ENCODE measurements at regions not wholly inside any gene's neighbourhood (a gene's known extent, or its start where the extent isn't known, plus 50 kb on each side); places are given as distances from the start of the nearest gene placed in this dataset.

DNA sequence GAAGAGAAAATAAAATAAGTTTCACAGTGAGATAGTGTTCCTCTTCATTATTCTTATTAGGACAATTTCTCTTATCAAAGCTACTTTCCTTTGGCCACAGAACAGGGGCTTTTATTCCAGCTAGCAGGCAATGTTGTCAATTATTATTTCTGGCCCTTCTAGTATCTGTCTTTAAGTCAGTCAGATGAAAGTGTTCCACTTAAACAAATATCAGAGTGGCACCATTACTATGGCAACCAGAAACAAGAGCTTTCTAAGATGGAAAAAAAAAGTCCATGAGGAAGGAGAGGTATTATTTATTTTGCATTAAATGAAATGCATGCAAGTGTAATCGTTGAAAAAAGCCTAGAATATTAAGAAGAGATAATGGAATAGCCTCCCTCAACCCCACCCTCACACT, 426.4 kb downstream of the TUSC7 start:
- Histone ChIP-seq H3K27ac (no peak overlapping the region), H3K4me3 (no peak overlapping the region), H3K27me3 (no peaks in the 10 kb centered on the region), H3K9me3 (no peaks in the 10 kb centered on the region), H3K36me3 (no peaks in the 10 kb centered on the region), H3K4me1 (peaks cover 0 to 7% (median 3%) of the 10 kb centered on the region in 4 donors)
- 26 to 61% (median 39%) methylated on average over 1 of the region's 1 CpG for WGBS, 5 donors
- no peak for TF ChIP-seq POLR2A (IDR thresholded peaks at IDR 0.05)
- TF ChIP-seq EP300 (IDR thresholded peaks at IDR 0.05): no peak
- no peak for TF ChIP-seq POLR2AphosphoS5 (IDR thresholded peaks at IDR 0.05)
- TF ChIP-seq, protein P1, sequence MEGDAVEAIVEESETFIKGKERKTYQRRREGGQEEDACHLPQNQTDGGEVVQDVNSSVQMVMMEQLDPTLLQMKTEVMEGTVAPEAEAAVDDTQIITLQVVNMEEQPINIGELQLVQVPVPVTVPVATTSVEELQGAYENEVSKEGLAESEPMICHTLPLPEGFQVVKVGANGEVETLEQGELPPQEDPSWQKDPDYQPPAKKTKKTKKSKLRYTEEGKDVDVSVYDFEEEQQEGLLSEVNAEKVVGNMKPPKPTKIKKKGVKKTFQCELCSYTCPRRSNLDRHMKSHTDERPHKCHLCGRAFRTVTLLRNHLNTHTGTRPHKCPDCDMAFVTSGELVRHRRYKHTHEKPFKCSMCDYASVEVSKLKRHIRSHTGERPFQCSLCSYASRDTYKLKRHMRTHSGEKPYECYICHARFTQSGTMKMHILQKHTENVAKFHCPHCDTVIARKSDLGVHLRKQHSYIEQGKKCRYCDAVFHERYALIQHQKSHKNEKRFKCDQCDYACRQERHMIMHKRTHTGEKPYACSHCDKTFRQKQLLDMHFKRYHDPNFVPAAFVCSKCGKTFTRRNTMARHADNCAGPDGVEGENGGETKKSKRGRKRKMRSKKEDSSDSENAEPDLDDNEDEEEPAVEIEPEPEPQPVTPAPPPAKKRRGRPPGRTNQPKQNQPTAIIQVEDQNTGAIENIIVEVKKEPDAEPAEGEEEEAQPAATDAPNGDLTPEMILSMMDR (IDR thresholded peaks at IDR 0.05): no peak
- DNase-seq: no peak
- intact Hi-C loops (cut with DNase I; ENCODE audit: low total_unique reads): no loop called here

GRCh38 chr3:117137065-117137464, 427.5 kb downstream of the TUSC7 start:
- Histone ChIP-seq H3K27ac (no peak overlapping the region), H3K9me3 (no peaks in the 10 kb centered on the region), H3K36me3 (no peaks in the 10 kb centered on the region), H3K4me3 (no peak overlapping the region), H3K4me1 (no peaks in the 10 kb centered on the region), H3K27me3 (no peaks in the 10 kb centered on the region)
- TF ChIP-seq POLR2AphosphoS5 (IDR thresholded peaks at IDR 0.05) (no peak), EP300 (IDR thresholded peaks at IDR 0.05) (no peak), POLR2A (IDR thresholded peaks at IDR 0.05) (no peak)
- TF ChIP-seq, protein P1 (IDR thresholded peaks at IDR 0.05): no peak
- 89 to 94% (median 91%) methylated on average over 1 of the region's 1 CpG for WGBS, 5 donors
- DNase-seq: no peak
- intact Hi-C loops (cut with DNase I; ENCODE audit: low total_unique reads): no loop called here

GRCh38 chr3:117139681-117140080, 430.1 kb downstream of the TUSC7 start:
- intact Hi-C loops (cut with DNase I; ENCODE audit: low total_unique reads): no loop called here
- Histone ChIP-seq H3K4me3 (no peak overlapping the region), H3K27me3 (no peaks in the 10 kb centered on the region), H3K36me3 (no peaks in the 10 kb centered on the region), H3K9me3 (no peaks in the 10 kb centered on the region), H3K4me1 (peaks cover 0 to 3% (median 0%) of the 10 kb centered on the region in 4 donors), H3K27ac (no peak overlapping the region)
- WGBS, 5 donors: 60 to 96% (median 92%) methylated on average over 2 of the region's 2 CpGs
- TF ChIP-seq, protein P1 (IDR thresholded peaks at IDR 0.05): no peak
- no peak for TF ChIP-seq POLR2A (IDR thresholded peaks at IDR 0.05)
- no peak for TF ChIP-seq POLR2AphosphoS5 (IDR thresholded peaks at IDR 0.05)
- TF ChIP-seq EP300 (IDR thresholded peaks at IDR 0.05): no peak
- DNase-seq: no peak

GRCh38 chr3:117141812-117142211, 432.2 kb downstream of the TUSC7 start:
- Histone ChIP-seq H3K4me3 (no peak overlapping the region), H3K4me1 (peaks cover 0 to 6% (median 0%) of the 10 kb centered on the region in 4 donors), H3K9me3 (no peaks in the 10 kb centered on the region), H3K27ac (no peak overlapping the region), H3K27me3 (no peaks in the 10 kb centered on the region), H3K36me3 (no peaks in the 10 kb centered on the region)
- intact Hi-C loops (cut with DNase I; ENCODE audit: low total_unique reads): no loop called here
- TF ChIP-seq, protein P1 (IDR thresholded peaks at IDR 0.05): no peak
- TF ChIP-seq POLR2A (IDR thresholded peaks at IDR 0.05) (no peak), EP300 (IDR thresholded peaks at IDR 0.05) (no peak), POLR2AphosphoS5 (IDR thresholded peaks at IDR 0.05) (no peak)
- DNase-seq: no peak
